ENCODE measurements at regions not wholly inside any gene's neighbourhood (a gene's known extent, or its start where the extent isn't known, plus 50 kb on each side); places are given as distances from the start of the nearest gene placed in this dataset.
A peak's percentile ranks its signal among the peaks of the same experiment; 100 is the strongest.
"Not testable (repeated sequence)": the region's sequence is repeated elsewhere in the genome, so short reads cannot be mapped to it uniquely, and the experiment has no call there.

DNA sequence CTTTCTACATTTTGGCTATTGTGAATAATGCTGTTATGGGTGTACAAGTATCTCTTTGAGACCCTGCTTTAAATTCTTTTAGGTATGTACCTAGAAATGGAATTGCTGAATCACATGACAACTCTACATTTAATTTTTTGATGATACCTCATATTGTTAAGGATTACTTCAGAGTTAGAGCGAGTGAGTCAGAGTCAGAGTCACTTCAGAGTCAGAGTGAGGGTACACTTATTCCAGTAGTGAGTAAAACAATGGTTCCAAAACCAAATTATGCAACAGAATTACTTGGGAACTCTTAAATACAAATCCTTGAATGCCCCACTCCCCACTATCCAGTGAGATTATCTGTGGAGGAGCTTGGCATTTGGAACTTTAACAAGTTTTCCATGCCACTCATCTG lies 50.3 kb upstream of the SNRK start:
- DNase-seq (ENCODE audit: low read depth, low spot score), result no peak

DNA sequence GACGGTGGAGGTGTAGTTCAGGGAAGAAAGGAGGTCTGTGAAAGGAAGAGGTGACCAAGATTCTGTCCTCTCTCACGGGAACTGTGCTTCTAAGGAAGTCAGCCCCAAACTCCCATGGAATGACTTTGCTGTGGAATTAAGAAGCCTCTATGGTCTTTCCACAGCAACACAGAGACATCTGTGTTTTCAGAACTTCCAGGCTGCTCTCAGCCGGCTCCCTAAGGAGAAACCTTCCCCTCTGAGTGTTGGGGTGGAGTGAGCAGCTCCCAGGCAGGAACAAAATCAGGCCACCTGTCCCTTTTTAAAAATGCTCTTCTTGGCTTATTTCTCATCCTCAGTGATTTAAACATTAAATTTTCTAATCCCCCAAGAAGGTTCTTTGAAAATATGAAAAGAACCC lies 53.3 kb upstream of the SNRK start:
- no peak for DNase-seq (ENCODE audit: low read depth, low spot score)

DNA sequence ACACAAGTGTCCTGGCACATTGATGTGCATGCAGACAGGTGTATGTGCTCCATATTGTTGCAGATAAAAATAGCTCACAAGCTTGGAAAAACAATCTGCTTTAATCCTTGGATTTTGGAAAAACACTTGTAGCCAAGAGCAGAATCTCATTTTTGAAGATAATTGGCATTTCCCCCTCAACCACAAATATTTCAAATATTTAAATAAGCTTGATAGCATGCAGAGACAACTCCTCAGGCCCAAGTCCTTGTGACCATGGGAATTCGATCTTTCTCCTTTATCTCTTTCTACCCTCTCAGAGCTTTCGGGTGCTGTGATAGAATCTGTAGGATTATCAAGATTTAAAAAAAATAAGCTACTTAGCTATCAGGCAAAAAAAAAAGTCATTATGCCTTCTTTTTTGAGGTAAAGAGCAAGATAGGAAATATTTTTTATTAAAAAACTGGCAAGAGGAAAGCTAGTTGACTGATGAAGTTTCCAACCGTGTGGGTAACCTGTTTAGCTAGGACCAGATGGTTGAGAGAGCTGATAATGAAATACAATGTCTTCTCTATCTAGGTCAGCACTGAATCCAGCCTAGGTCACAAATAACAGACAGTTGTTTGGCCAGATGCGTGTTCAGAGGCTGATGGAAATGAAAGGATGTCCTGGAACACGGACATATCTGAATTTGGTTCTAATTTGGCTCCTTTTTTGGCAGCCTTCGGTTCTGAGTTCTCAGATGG lies 54.9 kb upstream of the SNRK start:
- peak; percentile 44 for DNase-seq (ENCODE audit: low read depth, low spot score)

DNA sequence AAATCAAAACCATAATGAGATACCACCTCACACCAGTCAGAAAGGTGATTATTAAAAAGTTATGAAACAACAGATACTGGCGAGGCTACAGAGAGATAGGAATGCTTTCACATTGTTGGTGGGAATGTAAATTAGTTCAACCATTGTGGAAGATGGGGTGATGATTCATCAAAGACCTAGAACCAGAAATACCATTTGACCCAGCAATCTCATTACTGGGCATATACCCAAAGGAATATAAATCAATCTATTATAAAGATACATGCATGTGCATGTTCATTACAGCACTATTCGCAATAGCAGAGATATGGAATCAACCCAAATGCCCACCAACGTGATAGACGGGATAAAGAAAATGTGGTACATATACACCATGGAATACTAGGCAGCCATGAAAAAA lies 56.5 kb upstream of the SNRK start:
- DNase-seq (ENCODE audit: low read depth, low spot score), result not testable (repeated sequence)

- not testable (repeated sequence) for DNase-seq (ENCODE audit: low read depth, low spot score)
Measured at GRCh38 chr3:43227685-43228084, 58.7 kb upstream of the SNRK start.

- no peak for DNase-seq (ENCODE audit: low read depth, low spot score)
Measured at GRCh38 chr3:43224405-43225073, 61.8 kb upstream of the SNRK start.

DNA sequence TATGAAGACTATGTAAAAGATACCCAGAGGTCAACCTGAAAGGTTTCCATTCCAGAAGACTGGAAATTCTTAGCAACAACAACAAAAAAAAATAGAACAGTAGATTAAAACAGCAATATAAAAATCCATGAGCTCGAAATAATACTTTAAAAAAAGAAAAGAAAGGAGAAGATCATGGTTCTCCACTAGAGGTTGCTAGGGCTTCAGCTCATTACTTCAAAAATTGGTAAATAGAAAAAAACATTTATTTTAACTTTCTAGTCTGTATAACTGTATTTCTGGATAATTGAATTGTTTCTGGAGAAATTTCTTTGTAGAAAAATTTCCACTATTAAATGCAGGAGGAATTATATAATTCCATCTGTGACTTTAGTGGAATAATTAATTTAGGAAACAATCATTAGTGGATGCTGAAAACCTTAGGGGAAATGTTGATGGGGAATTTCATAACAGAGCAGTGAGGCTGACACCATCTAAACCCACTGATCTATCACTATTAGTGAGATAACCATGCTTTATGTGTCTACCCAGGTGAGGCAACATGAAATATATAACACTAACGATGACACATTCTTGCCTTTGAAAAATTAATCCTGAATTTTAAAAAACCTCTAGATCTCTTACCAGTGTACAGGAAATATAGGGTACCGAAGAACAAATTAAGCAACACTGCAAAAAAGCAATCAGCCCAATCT lies 62.5 kb upstream of the SNRK start:
- DNase-seq (ENCODE audit: low read depth, low spot score), result peak; percentile 9

- no peak for DNase-seq (ENCODE audit: low read depth, low spot score)
Measured at GRCh38 chr3:43222590-43222989, 63.8 kb upstream of the SNRK start.

GRCh38 chr3:43221076-43221475 lies 65.3 kb upstream of the SNRK start:
- no peak for DNase-seq (ENCODE audit: low read depth, low spot score)

DNA sequence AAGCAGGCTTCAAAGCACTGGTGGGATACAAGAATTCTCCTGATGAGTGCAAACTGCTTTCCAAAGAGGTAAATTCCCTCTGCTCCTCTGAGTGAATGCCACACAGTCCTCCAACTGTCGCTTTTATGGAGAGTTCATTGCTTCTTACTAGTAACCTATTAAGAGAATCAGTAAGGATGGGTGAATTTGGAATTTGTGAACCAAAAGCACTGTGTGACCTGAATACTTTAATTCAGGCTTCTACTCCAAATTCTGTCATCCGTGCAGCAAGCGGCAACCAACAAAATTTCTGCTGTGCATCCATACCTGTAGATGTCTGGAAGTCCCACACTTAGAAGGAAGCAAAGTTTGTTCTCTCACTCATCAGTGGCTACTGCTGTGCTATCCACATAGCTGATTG lies 66.7 kb upstream of the SNRK start:
- no peak for DNase-seq (ENCODE audit: low read depth, low spot score)

GRCh38 chr3:43218921-43219320 lies 67.4 kb upstream of the SNRK start:
- DNase-seq (ENCODE audit: low read depth, low spot score), result no peak

DNA sequence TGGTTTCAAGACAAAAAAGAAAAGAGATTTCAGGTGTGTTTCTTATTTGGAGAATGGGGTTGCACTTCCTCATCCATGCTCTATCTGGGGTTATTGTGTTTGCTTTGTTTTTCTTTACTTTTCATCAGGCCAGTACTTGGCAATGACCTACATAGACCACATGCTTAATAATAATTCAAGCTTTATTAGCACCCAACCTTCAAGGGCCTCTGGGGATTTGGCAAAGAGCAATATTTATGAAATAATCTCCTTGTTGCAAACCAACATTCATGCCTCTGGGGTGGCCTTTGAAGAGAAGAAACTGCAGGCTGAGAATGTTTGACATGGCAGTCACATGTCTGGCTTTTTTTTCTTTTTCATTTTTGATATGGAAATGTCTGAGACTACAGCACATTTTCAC lies 68.2 kb upstream of the SNRK start:
- no peak for DNase-seq (ENCODE audit: low read depth, low spot score)

DNA sequence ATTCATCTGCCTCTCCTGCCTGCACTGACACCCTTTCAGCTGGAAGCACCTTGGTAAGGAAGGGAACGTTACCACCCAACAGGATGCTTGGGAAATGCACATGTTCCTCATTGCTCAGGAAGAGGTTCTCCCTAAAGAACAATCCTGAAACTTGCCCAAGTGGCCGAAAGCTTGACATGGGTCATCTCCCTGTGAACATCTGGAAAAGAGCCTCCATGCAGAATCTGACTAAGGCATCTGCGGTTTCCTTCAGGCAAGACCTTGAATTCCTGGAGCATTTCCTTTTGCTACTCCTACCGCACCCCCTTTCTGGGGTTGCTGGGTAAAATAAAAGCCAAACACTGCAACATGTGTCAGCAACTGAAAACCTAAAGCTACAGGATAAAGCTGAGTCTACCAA lies 68.7 kb upstream of the SNRK start:
- no peak for DNase-seq (ENCODE audit: low read depth, low spot score)

DNA sequence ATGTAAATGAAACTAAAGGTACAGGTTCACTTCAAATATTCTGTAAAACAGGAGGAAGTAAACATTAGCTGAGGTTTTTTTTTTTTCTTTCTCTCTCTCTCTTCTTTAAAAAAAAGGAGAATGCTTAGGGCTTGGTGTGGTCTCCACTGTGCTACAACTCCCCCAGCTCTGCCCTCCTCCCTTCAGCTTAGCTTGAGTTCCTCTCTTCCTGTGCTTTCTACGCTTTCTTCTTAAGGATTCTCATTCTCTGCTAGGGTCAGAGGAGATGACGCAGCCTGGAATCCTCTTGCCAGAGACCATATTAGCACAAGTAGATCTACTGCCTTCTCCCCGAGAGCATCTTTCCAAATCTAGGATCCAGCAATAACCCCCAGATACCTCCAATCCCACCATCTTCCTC lies 69.1 kb upstream of the SNRK start:
- no peak for DNase-seq (ENCODE audit: low read depth, low spot score)

- DNase-seq (ENCODE audit: low read depth, low spot score), result no peak
Measured at GRCh38 chr3:43215663-43216275, 70.6 kb upstream of the SNRK start.

GRCh38 chr3:43215138-43215537 lies 71.2 kb upstream of the SNRK start:
- no peak for DNase-seq (ENCODE audit: low read depth, low spot score)

GRCh38 chr3:43214616-43215015 lies 71.7 kb upstream of the SNRK start:
- DNase-seq (ENCODE audit: low read depth, low spot score), result no peak

- no peak for DNase-seq (ENCODE audit: low read depth, low spot score)
Measured at GRCh38 chr3:43213631-43214030, 72.7 kb upstream of the SNRK start.

GRCh38 chr3:43212914-43213611 lies 73.3 kb upstream of the SNRK start:
- no peak for DNase-seq (ENCODE audit: low read depth, low spot score)

DNA sequence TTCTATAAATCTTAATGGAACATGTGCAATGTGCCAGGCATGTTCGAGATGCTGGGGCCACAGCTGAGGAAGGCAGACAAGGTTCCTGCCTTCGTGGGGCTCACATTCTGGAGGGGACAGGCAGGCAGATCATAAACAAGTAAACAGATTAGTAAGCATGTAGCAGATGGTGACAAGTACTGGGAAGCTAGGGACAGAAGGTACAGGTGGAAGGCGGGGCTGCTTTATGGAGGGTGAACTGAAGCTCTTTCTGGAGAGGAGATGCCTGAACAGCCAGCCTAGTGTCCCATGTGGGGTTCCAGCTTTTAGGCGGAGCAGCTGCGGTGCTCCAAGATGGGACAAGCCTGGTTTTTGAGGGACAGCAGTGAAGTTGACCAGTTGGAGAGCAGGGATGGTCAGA lies 74.7 kb upstream of the SNRK start:
- DNase-seq (ENCODE audit: low read depth, low spot score), result no peak

- DNase-seq (ENCODE audit: low read depth, low spot score), result no peak
Measured at GRCh38 chr3:43210049-43211027, 76.0 kb upstream of the SNRK start.
